Suprapubic skin (tissue), 4 donors: ENCODE measurements at regions not wholly inside any gene's neighbourhood (a gene's known extent, or its start where the extent isn't known, plus 50 kb on each side); places are given as distances from the start of the nearest gene placed in this dataset.

Source experiments
- POLR2A ChIP-seq, 2 donors: fragments of 450-650 bp; IDR thresholded peaks; one replicate each; pipeline ENCODE4 v1.6.1; 2017; ENCODE audit warnings: antibody characterized with exemption in 2 of 2, mild to moderate bottlenecking in 2 of 2, moderate library complexity in 2 of 2
- POLR2AphosphoS5 ChIP-seq, 3 donors: sonication (generic); formaldehyde crosslinking; IDR thresholded peaks; one replicate each; pipeline ENCODE4 v1.6.1; 2017; ENCODE audit warnings: antibody characterized with exemption in 3 of 3
- TF ChIP-seq, protein P1 (sequence below), 2 donors: fragments of 200-600 bp in 1 of 2; fragments of 450-650 bp in 1 of 2; sonication (generic) in 1 of 2; IDR thresholded peaks; one replicate each; pipeline ENCODE4 v1.5.1; 2016 to 2019; ENCODE audit warnings: antibody characterized with exemption in 2 of 2, mild to moderate bottlenecking in 1 of 2, moderate library complexity in 1 of 2

DNA sequence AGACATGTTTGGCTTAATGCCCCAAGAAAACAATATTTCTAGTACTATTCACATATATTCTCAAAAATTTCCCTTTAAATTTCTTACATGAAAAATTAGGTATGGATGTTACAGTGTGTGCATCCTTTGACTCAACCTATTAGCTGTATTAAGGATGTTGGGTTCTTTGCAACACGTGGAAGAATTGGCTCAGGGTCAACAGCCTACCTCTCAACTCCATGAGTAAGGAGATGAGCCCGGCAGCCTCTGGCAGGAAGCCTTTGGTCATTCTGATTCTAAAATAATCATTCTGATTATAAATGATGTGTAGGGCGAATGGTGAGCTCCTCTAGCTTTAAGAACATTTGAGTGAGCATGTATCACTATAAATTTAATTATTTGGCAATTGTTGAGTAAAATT lies 148.0 kb upstream of the WDFY3 start:
- no peak for TF ChIP-seq POLR2A (IDR thresholded peaks at IDR 0.05)
- TF ChIP-seq, protein P1, sequence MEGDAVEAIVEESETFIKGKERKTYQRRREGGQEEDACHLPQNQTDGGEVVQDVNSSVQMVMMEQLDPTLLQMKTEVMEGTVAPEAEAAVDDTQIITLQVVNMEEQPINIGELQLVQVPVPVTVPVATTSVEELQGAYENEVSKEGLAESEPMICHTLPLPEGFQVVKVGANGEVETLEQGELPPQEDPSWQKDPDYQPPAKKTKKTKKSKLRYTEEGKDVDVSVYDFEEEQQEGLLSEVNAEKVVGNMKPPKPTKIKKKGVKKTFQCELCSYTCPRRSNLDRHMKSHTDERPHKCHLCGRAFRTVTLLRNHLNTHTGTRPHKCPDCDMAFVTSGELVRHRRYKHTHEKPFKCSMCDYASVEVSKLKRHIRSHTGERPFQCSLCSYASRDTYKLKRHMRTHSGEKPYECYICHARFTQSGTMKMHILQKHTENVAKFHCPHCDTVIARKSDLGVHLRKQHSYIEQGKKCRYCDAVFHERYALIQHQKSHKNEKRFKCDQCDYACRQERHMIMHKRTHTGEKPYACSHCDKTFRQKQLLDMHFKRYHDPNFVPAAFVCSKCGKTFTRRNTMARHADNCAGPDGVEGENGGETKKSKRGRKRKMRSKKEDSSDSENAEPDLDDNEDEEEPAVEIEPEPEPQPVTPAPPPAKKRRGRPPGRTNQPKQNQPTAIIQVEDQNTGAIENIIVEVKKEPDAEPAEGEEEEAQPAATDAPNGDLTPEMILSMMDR (IDR thresholded peaks at IDR 0.05) = no peak
- TF ChIP-seq POLR2AphosphoS5 (IDR thresholded peaks at IDR 0.05) = no peak
